ENCODE measurements at regions not wholly inside any gene's neighbourhood (a gene's known extent, or its start where the extent isn't known, plus 50 kb on each side); places are given as distances from the start of the nearest gene placed in this dataset.

DNA sequence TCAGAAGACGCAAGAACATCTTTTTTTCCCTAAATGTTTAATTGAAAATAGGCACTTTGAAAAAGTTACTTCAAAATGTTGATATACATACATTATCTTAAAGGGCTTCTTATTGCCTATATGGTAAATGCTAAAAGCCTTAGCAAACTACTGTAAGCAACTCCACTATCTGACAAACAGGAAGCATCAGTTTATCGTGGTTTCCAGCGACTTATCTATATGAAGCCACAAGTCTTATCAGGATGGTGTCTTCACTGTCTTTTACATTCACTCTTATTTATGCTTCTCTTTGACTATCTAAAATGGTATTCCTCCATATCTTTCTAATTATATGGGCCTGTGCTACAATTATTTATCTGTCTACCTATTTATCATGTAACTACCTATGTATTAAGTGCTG lies 2091.9 kb downstream of the LRRC4C start:
- peak overlapping the region; percentile 19 to 26 for H3K27ac Mint-ChIP-seq
- no peaks in the 10 kb centered on the region for H3K27me3 Mint-ChIP-seq
- no peak overlapping the region for H3K4me3 Mint-ChIP-seq
- H3K27ac ChIP-seq (ENCODE audit: low read length), result no peak overlapping the region
- H3K27me3 ChIP-seq (replicated peaks in 1 of 2; ENCODE audit: control insufficient read depth in 2 of 2, extremely low read depth in 1 of 2, insufficient read depth in 2 of 2, low read length in 1 of 2), result no peaks in the 10 kb centered on the region
- no peaks in the 10 kb centered on the region for H3K9me3 ChIP-seq
- ChIA-PET CTCF (no interaction called here), POLR2A (no interaction called here)
- no peaks in the 10 kb centered on the region for H3K36me3 ChIP-seq (ENCODE audit: control insufficient read depth in 2 of 2, extremely low read depth in 1 of 2, insufficient read depth in 1 of 2, low read length in 1 of 2)
- ATAC-seq (replicated peaks in 1 of 4), result peak in 3 of 4 experiments; percentile 40 to 46 (median 41)
- no peaks in the 10 kb centered on the region for H3K9me3 Mint-ChIP-seq
- H3K36me3 Mint-ChIP-seq, result no peaks in the 10 kb centered on the region
- peaks cover 47 to 51% (median 50%) of the 10 kb centered on the region in 3 donors for H3K4me1 Mint-ChIP-seq
- no peak overlapping the region for H3K4me3 ChIP-seq (ENCODE audit: control insufficient read depth in 1 of 2, extremely low read depth in 1 of 2, low read length in 1 of 2)
- 13% methylated on average over 2 of the region's 3 CpGs for WGBS (ENCODE audit: insufficient coverage)
- H3K4me1 ChIP-seq (ENCODE audit: control insufficient read depth in 1 of 2, extremely low read depth in 1 of 2, insufficient read depth in 2 of 2, low read length in 2 of 2), result peaks cover 2 to 9% of the 10 kb centered on the region in 2 experiments
- DNase-seq, result peak in 1 of 35 experiments; percentile 26

DNA sequence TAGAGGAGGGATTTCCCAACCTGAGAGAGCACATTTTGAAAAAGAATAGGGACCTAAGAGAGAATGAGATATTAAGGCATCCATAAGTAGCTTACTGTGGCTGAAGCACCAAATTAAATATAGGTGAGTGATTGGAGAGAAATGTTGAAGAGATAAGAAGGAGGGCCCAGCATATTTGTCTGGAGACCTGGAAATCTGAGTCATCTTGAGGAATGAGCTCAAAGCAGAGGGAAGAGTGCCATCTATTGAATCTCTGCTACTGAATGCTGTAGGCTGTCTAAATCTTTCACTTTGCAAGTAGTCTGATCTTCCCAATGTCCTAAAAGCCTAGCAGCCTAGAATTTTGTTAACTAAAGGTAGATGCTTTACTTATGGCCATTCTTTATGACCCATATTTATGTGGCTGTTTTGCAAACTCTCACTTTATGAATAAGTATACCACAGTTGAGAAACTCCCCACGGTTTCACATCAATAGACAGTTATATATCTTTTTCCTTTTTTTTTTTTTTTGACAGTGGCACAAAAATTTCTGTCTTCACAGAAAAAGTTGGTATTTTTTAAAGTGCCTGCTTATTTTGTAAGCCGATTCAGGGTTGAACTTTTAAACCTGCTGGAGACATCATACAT lies 2093.5 kb downstream of the LRRC4C start:
- no peaks in the 10 kb centered on the region for H3K9me3 ChIP-seq
- WGBS (ENCODE audit: insufficient coverage), result no CpG with 5 or more reads among the region's 2 CpGs
- Mint-ChIP-seq H3K4me1 (peaks cover 33 to 39% (median 38%) of the 10 kb centered on the region in 3 donors), H3K4me3 (no peak overlapping the region), H3K27me3 (no peaks in the 10 kb centered on the region), H3K9me3 (no peaks in the 10 kb centered on the region), H3K36me3 (no peaks in the 10 kb centered on the region), H3K27ac (peak overlapping the region; percentile 2)
- CTCF ChIA-PET, result interaction anchor here (0.5 to 1.3 kb wide), 3 partner anchors 9 to 47 kb away, joined by 3 to 6 read pairs (median 5); no protein-coding TSS in a partner anchor
- H3K27ac ChIP-seq (ENCODE audit: low read length), result no peak overlapping the region
- peak in 1 of 35 experiments; percentile 12 for DNase-seq
- H3K4me3 ChIP-seq (ENCODE audit: control insufficient read depth in 1 of 2, extremely low read depth in 1 of 2, low read length in 1 of 2), result no peak overlapping the region
- H3K4me1 ChIP-seq (ENCODE audit: control insufficient read depth in 1 of 2, extremely low read depth in 1 of 2, insufficient read depth in 2 of 2, low read length in 2 of 2), result peaks cover 2 to 9% of the 10 kb centered on the region in 2 experiments
- H3K36me3 ChIP-seq (ENCODE audit: control insufficient read depth in 2 of 2, extremely low read depth in 1 of 2, insufficient read depth in 1 of 2, low read length in 1 of 2), result no peaks in the 10 kb centered on the region
- POLR2A ChIA-PET, result no interaction called here
- H3K27me3 ChIP-seq (replicated peaks in 1 of 2; ENCODE audit: control insufficient read depth in 2 of 2, extremely low read depth in 1 of 2, insufficient read depth in 2 of 2, low read length in 1 of 2), result no peaks in the 10 kb centered on the region
- ATAC-seq (replicated peaks in 1 of 4), result peak in 1 of 4 experiments; percentile 40

DNA sequence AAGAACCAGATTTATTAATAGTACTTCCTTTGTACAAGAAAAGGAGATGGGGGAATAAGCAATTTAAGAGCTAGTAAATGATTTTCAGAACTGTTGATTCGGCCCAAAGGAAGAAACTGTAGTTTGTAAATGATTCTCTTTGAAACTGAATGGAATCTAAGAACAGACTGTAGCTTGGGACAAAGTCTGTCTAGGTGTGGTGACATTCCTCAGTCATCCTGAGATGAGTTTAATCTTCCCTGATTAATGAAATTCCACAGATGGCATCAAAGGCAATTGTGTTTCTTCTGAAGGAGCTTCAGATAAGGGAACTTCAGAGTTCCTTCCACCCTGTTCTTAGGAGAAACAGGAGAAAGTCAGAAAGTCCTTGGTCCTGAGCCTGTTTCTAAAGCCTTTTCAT lies 2095.9 kb downstream of the LRRC4C start:
- Mint-ChIP-seq H3K9me3 (no peaks in the 10 kb centered on the region), H3K4me3 (no peak overlapping the region), H3K27me3 (no peaks in the 10 kb centered on the region), H3K36me3 (no peaks in the 10 kb centered on the region), H3K4me1 (peaks cover 32 to 34% (median 33%) of the 10 kb centered on the region in 3 donors), H3K27ac (no peak overlapping the region)
- DNase-seq (no peak), ATAC-seq (replicated peaks in 1 of 4) (no peak)
- Histone ChIP-seq H3K27me3 (replicated peaks in 1 of 2; ENCODE audit: control insufficient read depth in 2 of 2, extremely low read depth in 1 of 2, insufficient read depth in 2 of 2, low read length in 1 of 2) (no peaks in the 10 kb centered on the region), H3K4me1 (ENCODE audit: control insufficient read depth in 1 of 2, extremely low read depth in 1 of 2, insufficient read depth in 2 of 2, low read length in 2 of 2) (peaks cover 2 to 5% of the 10 kb centered on the region in 2 experiments), H3K9me3 (no peaks in the 10 kb centered on the region), H3K27ac (ENCODE audit: low read length) (no peak overlapping the region), H3K4me3 (ENCODE audit: control insufficient read depth in 1 of 2, extremely low read depth in 1 of 2, low read length in 1 of 2) (no peak overlapping the region), H3K36me3 (ENCODE audit: control insufficient read depth in 2 of 2, extremely low read depth in 1 of 2, insufficient read depth in 1 of 2, low read length in 1 of 2) (no peaks in the 10 kb centered on the region)
- CTCF ChIA-PET, result interaction anchor here in 1 of 2 donors (0.6 kb wide), 1 partner anchor 13 kb away, joined by 6 read pairs; no protein-coding TSS in a partner anchor
- POLR2A ChIA-PET, result no interaction called here
- no CpG with 5 or more reads among the region's 1 CpG for WGBS (ENCODE audit: insufficient coverage)

DNA sequence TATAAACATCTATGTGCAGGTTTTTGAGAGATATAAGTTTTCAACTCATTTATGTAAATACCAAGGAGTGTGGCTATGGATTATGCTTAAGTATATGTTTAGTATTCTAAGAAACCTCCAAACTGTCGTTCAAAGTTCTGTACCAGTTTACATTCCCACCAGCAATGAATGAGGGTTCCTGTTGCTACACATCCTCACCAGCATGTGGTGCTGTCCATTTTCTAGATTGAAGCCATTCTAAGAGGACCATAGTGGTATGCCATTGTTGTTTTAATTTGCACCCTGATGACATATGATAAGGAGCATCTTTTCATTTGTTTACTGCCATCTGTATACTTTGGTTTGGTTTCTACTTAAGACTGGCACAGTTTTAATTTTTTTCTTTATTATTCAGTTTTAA lies 2097.9 kb downstream of the LRRC4C start:
- CTCF ChIA-PET, result interaction anchor here in 1 of 2 donors (1.0 kb wide), 1 partner anchor 9 kb away, joined by 3 read pairs; no protein-coding TSS in a partner anchor
- no CpG with 5 or more reads among the region's 1 CpG for WGBS (ENCODE audit: insufficient coverage)

DNA sequence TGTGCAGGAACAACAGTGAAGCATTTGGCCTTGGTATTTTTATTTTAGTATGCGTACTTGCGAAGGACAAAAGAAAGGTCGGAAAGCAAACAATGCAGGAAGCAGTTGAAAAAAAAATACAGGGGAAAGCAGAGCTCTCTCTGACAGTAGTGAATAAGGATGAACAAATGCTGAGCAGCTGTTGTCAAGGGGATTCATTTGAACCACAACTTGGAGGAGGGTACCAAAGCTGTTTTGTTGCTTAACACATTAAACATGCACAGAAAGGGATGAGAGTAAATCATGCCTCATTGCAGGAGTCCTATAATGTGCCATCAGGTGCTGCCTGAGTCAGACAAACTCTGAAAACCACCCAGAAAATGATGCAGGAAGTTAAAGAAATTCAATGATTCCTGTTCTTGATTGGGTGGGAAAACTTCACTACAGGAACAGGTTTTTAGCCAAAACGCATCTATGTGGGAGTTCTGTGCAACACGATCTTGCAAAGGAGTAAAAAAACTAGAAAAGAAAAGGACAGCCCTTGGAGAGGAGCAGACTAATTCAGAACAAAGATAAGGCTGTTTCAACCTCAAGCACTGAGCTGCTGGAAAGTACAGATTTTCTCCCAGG lies 2113.5 kb downstream of the LRRC4C start:
- no peaks in the 10 kb centered on the region for H3K27me3 Mint-ChIP-seq
- no peak for DNase-seq
- H3K4me1 Mint-ChIP-seq, result no peaks in the 10 kb centered on the region

More for the DNA sequence above, 2097.9 kb downstream of the LRRC4C start:
- Mint-ChIP-seq H3K9me3 (no peaks in the 10 kb centered on the region), H3K4me3 (no peak overlapping the region), H3K4me1 (peaks cover 13 to 15% (median 14%) of the 10 kb centered on the region in 3 donors), H3K27me3 (no peaks in the 10 kb centered on the region), H3K36me3 (no peaks in the 10 kb centered on the region), H3K27ac (no peak overlapping the region)
- H3K27ac ChIP-seq (ENCODE audit: low read length), result no peak overlapping the region
- H3K4me1 ChIP-seq (ENCODE audit: control insufficient read depth in 1 of 2, extremely low read depth in 1 of 2, insufficient read depth in 2 of 2, low read length in 2 of 2), result no peaks in the 10 kb centered on the region
- H3K27me3 ChIP-seq (replicated peaks in 1 of 2; ENCODE audit: control insufficient read depth in 2 of 2, extremely low read depth in 1 of 2, insufficient read depth in 2 of 2, low read length in 1 of 2), result no peaks in the 10 kb centered on the region
- DNase-seq (no peak), ATAC-seq (replicated peaks in 1 of 4) (no peak)
- no peaks in the 10 kb centered on the region for H3K9me3 ChIP-seq
- POLR2A ChIA-PET, result no interaction called here
- no peaks in the 10 kb centered on the region for H3K36me3 ChIP-seq (ENCODE audit: control insufficient read depth in 2 of 2, extremely low read depth in 1 of 2, insufficient read depth in 1 of 2, low read length in 1 of 2)
- H3K4me3 ChIP-seq (ENCODE audit: control insufficient read depth in 1 of 2, extremely low read depth in 1 of 2, low read length in 1 of 2), result no peak overlapping the region

DNA sequence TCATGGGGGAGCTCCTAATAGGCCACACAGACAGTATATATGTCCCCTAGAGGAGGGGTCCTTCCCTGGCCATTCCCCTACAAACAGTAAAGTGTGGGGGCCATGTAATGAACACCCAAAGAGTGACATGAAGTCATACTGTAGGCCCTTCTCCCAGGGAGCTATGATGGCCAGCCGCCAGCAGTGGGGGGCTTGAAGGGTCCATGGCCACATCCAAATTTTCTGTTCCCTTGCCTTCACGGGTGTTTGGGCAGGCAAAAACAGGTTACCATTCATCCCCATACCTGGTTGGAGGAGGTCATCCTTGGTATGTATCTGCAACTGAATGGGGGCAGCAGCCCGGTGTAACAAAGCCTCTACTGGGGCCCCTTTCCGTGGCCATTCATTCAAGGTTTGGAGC lies 2118.0 kb downstream of the LRRC4C start:
- no peaks in the 10 kb centered on the region for H3K4me1 Mint-ChIP-seq
- H3K27ac Mint-ChIP-seq, result no peak overlapping the region
- Histone ChIP-seq H3K36me3 (ENCODE audit: control insufficient read depth in 2 of 2, extremely low read depth in 1 of 2, insufficient read depth in 1 of 2, low read length in 1 of 2) (no peaks in the 10 kb centered on the region), H3K27ac (ENCODE audit: low read length) (no peak overlapping the region), H3K27me3 (replicated peaks in 1 of 2; ENCODE audit: control insufficient read depth in 2 of 2, extremely low read depth in 1 of 2, insufficient read depth in 2 of 2, low read length in 1 of 2) (no peaks in the 10 kb centered on the region), H3K4me3 (ENCODE audit: control insufficient read depth in 1 of 2, extremely low read depth in 1 of 2, low read length in 1 of 2) (no peak overlapping the region), H3K9me3 (no peaks in the 10 kb centered on the region), H3K4me1 (ENCODE audit: control insufficient read depth in 1 of 2, extremely low read depth in 1 of 2, insufficient read depth in 2 of 2, low read length in 2 of 2) (no peaks in the 10 kb centered on the region)
- CTCF ChIA-PET, result no interaction called here
- H3K4me3 Mint-ChIP-seq, result no peak overlapping the region
- peaks cover 10 to 15% (median 10%) of the 10 kb centered on the region in 3 donors for H3K9me3 Mint-ChIP-seq
- no peak for DNase-seq
- 100% methylated on average over 1 of the region's 4 CpGs for WGBS (ENCODE audit: insufficient coverage)
- ATAC-seq (replicated peaks in 1 of 4), result no peak
- no peaks in the 10 kb centered on the region for H3K27me3 Mint-ChIP-seq
- no peaks in the 10 kb centered on the region for H3K36me3 Mint-ChIP-seq
- POLR2A ChIA-PET, result no interaction called here

More for the DNA sequence above, 2113.5 kb downstream of the LRRC4C start:
- no peaks in the 10 kb centered on the region for H3K4me1 ChIP-seq (ENCODE audit: control insufficient read depth in 1 of 2, extremely low read depth in 1 of 2, insufficient read depth in 2 of 2, low read length in 2 of 2)
- H3K27me3 ChIP-seq (replicated peaks in 1 of 2; ENCODE audit: control insufficient read depth in 2 of 2, extremely low read depth in 1 of 2, insufficient read depth in 2 of 2, low read length in 1 of 2), result no peaks in the 10 kb centered on the region
- 72% methylated on average over 2 of the region's 5 CpGs for WGBS (ENCODE audit: insufficient coverage)
- Mint-ChIP-seq H3K36me3 (no peaks in the 10 kb centered on the region), H3K4me3 (no peak overlapping the region), H3K27ac (no peak overlapping the region), H3K9me3 (no peaks in the 10 kb centered on the region)
- no peak overlapping the region for H3K27ac ChIP-seq (ENCODE audit: low read length)
- H3K9me3 ChIP-seq, result no peaks in the 10 kb centered on the region
- no peak for ATAC-seq (replicated peaks in 1 of 4)
- POLR2A ChIA-PET, result no interaction called here
- CTCF ChIA-PET, result interaction anchor here in 1 of 2 donors (1.6 kb wide), 1 partner anchor 29 kb away, joined by 7 read pairs; no protein-coding TSS in a partner anchor
- no peak overlapping the region for H3K4me3 ChIP-seq (ENCODE audit: control insufficient read depth in 1 of 2, extremely low read depth in 1 of 2, low read length in 1 of 2)
- H3K36me3 ChIP-seq (ENCODE audit: control insufficient read depth in 2 of 2, extremely low read depth in 1 of 2, insufficient read depth in 1 of 2, low read length in 1 of 2), result no peaks in the 10 kb centered on the region

Measured in T-cell (primary cell).